CD14-positive monocyte (primary cell): ENCODE measurements at regions not wholly inside any gene's neighbourhood (a gene's known extent, or its start where the extent isn't known, plus 50 kb on each side); places are given as distances from the start of the nearest gene placed in this dataset.

Experiments
- DNase-seq, 3 donors: peaks; one replicate each; pipeline ENCODE4 v3.0.0-alpha.2; 2011 to 2022
- H2AFZ ChIP-seq: 2 replicates; pipeline ENCODE4 v1.6.0; 2012; ENCODE audit warnings: mild to moderate bottlenecking, low read depth, low read length, inconsistent platforms; ENCODE audit not compliant: insufficient read depth, poor library complexity, severe bottlenecking
- H3K27ac ChIP-seq, 2 donors: 1 replicate in 1 of 2; 2 replicates in 1 of 2; pipeline ENCODE4 v1.5.1; 2012 to 2013; ENCODE audit warnings: low read length in 2 of 2, control low read depth in 1 of 2, inconsistent platforms in 1 of 2, low read depth in 1 of 2, mild to moderate bottlenecking in 1 of 2
- H3K27me3 ChIP-seq, 2 donors: one replicate each; pipeline versions ENCODE4 v1.6.0 to v1.6.1; 2011 to 2013; ENCODE audit warnings: low read length in 2 of 2; ENCODE audit not compliant: control insufficient read depth in 2 of 2, insufficient read depth in 2 of 2
- H3K36me3 ChIP-seq, 2 donors: replicated peaks in 1 of 2; 1 replicate in 1 of 2; 2 replicates in 1 of 2; pipeline versions ENCODE4 v1.5.1 to v1.6.1; 2012 to 2013; ENCODE audit warnings: low read length in 2 of 2, control low read depth in 1 of 2, inconsistent platforms in 1 of 2, mild to moderate bottlenecking in 1 of 2; ENCODE audit not compliant: insufficient read depth in 2 of 2, control insufficient read depth in 1 of 2
- H3K4me1 ChIP-seq, 2 donors: 1 replicate in 1 of 2; 2 replicates in 1 of 2; pipeline versions ENCODE4 v1.5.1 to v1.6.1; 2012 to 2013; ENCODE audit warnings: low read length in 2 of 2, control low read depth in 1 of 2, inconsistent platforms in 1 of 2, mild to moderate bottlenecking in 1 of 2, moderate library complexity in 1 of 2; ENCODE audit not compliant: insufficient read depth in 2 of 2, control insufficient read depth in 1 of 2
- H3K4me2 ChIP-seq: replicated peaks from 2 replicates; pipeline ENCODE3; 2012; ENCODE audit warnings: low read length, moderate library complexity, mild to moderate bottlenecking; ENCODE audit not compliant: poor library complexity, severe bottlenecking; ENCODE audit errors: extremely low read depth
- H3K4me3 ChIP-seq, 3 experiments: fragments of 200-600 bp in 1 of 3; sonication (generic) in 1 of 3; replicated peaks in 1 of 3; 1 replicate in 2 of 3; 2 replicates in 1 of 3; pipeline ENCODE4 v1.5.1; 2011 to 2013; ENCODE audit warnings: low read length in 3 of 3, mild to moderate bottlenecking in 3 of 3, control low read depth in 2 of 3, low read depth in 2 of 3, inconsistent platforms in 1 of 3, moderate library complexity in 1 of 3
- H3K79me2 ChIP-seq: 2 replicates; pipeline ENCODE4 v1.6.0; 2012; ENCODE audit warnings: mild to moderate bottlenecking, control low read depth, inconsistent platforms, low read length, moderate library complexity; ENCODE audit not compliant: insufficient read depth
- H3K9ac ChIP-seq: 2 replicates; pipeline ENCODE4 v1.6.0; 2017; ENCODE audit warnings: low read length, mild to moderate bottlenecking; ENCODE audit not compliant: insufficient read depth, poor library complexity, severe bottlenecking
- H3K9me3 ChIP-seq, 2 donors: replicated peaks in 1 of 2; 1 replicate in 1 of 2; 2 replicates in 1 of 2; pipeline versions ENCODE4 v1.5.1 to v1.6.1; 2012 to 2013; ENCODE audit warnings: low read length in 2 of 2, control low read depth in 1 of 2; ENCODE audit not compliant: control insufficient read depth in 1 of 2, insufficient read depth in 1 of 2
- H4K20me1 ChIP-seq: 2 replicates; pipeline ENCODE4 v1.6.0; 2012; ENCODE audit warnings: mild to moderate bottlenecking, low read length, control low read depth, moderate library complexity; ENCODE audit not compliant: insufficient read depth
- H3K27ac Mint-ChIP-seq, 7 donors: one replicate each; pipeline ENCODE4 v1.8.0; 2020; ENCODE audit warnings: mild to moderate bottlenecking in 7 of 7, mixed read lengths in 7 of 7, moderate library complexity in 6 of 7, inconsistent platforms in 2 of 7
- H3K27me3 Mint-ChIP-seq, 3 donors: one replicate each; pipeline ENCODE4 v1.8.0; 2021 to 2022; ENCODE audit warnings: low read depth in 3 of 3, mild to moderate bottlenecking in 3 of 3, mixed read lengths in 3 of 3, moderate library complexity in 3 of 3, inconsistent platforms in 1 of 3
- H3K36me3 Mint-ChIP-seq, 2 donors: one replicate each; pipeline ENCODE4 v1.8.0; 2020; ENCODE audit warnings: mixed read lengths in 2 of 2, inconsistent platforms in 1 of 2, mild to moderate bottlenecking in 1 of 2
- H3K4me1 Mint-ChIP-seq: one replicate; pipeline ENCODE4 v1.8.0; 2020; ENCODE audit warnings: mild to moderate bottlenecking, mixed read lengths
- H3K4me3 Mint-ChIP-seq, 2 donors: one replicate each; pipeline ENCODE4 v1.8.0; 2020; ENCODE audit warnings: mild to moderate bottlenecking in 2 of 2, mixed read lengths in 2 of 2, moderate library complexity in 1 of 2
- H3K9me3 Mint-ChIP-seq, 7 donors: one replicate each; pipeline ENCODE4 v1.8.0; 2020 to 2022; ENCODE audit warnings: mixed read lengths in 7 of 7, mild to moderate bottlenecking in 6 of 7, moderate library complexity in 6 of 7, inconsistent platforms in 2 of 7
- WGBS: methylation state at CpG from one replicate; pipeline ENCODE4 v1.1.5; 2013; ENCODE audit warnings: missing lambda C conversion rate; ENCODE audit not compliant: insufficient coverage; 5-methylcytosine and 5-hydroxymethylcytosine counted together
- intact Hi-C, 2 donors: fragments of 100-400 bp; cut with micrococcal nuclease; formaldehyde crosslinking; loops; one replicate each; pipeline versions ENCODE4 v1.15.0 to v1.15.1; 2023
- TF ChIP-seq, protein P1 (sequence below): fragments of 200-600 bp; IDR thresholded peaks from one replicate; pipeline ENCODE4 v1.8.0; 2022; ENCODE audit warnings: antibody characterized with exemption, mild to moderate bottlenecking

GRCh38 chr15:29337156-29337959, 67.7 kb upstream of the NSMCE3 start:
- WGBS, result no CpG with 5 or more reads among the region's 6 CpGs
- peaks cover 0 to 9% (median 1%) of the 10 kb centered on the region in 7 donors for H3K9me3 Mint-ChIP-seq
- H2AFZ ChIP-seq, result no peak overlapping the region

DNA sequence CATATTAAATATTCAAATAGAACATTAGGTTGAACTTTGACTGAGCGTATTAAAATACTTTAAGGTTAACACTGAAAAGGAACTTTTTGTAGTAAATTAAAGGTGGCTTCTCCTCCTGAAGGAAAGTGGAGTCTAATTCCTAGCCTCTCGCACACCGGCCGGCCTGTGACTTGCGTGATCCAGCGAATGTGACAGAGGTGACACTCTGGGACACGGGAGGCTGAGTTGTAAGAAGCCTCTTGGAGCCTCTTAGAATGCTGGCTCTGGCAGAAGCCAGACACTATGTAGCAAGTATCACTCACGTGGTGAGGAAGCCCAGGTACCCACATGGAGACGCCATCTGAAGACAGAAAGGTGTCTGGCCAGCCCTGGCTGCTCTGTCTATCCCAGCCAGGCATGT, 64.9 kb upstream of the NSMCE3 start:
- H3K9me3 Mint-ChIP-seq, result peaks cover 0 to 9% (median 2%) of the 10 kb centered on the region in 7 donors
- Histone ChIP-seq H3K27me3 (no peaks in the 10 kb centered on the region), H3K4me2 (no peak overlapping the region), H3K4me3 (no peak overlapping the region), H2AFZ (no peak overlapping the region), H3K9me3 (no peaks in the 10 kb centered on the region), H3K36me3 (no peaks in the 10 kb centered on the region), H3K27ac (no peak overlapping the region), H3K4me1 (no peaks in the 10 kb centered on the region), H3K79me2 (no peaks in the 10 kb centered on the region), H3K9ac (no peak overlapping the region), H4K20me1 (no peaks in the 10 kb centered on the region)
- no peak overlapping the region for H3K4me3 Mint-ChIP-seq
- H3K27ac Mint-ChIP-seq, result no peak overlapping the region
- TF ChIP-seq, protein P1, sequence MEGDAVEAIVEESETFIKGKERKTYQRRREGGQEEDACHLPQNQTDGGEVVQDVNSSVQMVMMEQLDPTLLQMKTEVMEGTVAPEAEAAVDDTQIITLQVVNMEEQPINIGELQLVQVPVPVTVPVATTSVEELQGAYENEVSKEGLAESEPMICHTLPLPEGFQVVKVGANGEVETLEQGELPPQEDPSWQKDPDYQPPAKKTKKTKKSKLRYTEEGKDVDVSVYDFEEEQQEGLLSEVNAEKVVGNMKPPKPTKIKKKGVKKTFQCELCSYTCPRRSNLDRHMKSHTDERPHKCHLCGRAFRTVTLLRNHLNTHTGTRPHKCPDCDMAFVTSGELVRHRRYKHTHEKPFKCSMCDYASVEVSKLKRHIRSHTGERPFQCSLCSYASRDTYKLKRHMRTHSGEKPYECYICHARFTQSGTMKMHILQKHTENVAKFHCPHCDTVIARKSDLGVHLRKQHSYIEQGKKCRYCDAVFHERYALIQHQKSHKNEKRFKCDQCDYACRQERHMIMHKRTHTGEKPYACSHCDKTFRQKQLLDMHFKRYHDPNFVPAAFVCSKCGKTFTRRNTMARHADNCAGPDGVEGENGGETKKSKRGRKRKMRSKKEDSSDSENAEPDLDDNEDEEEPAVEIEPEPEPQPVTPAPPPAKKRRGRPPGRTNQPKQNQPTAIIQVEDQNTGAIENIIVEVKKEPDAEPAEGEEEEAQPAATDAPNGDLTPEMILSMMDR, result no peak
- no peaks in the 10 kb centered on the region for H3K4me1 Mint-ChIP-seq
- peaks cover 0 to 2% (median 2%) of the 10 kb centered on the region in 3 donors for H3K27me3 Mint-ChIP-seq
- DNase-seq, result no peak
- H3K36me3 Mint-ChIP-seq, result no peaks in the 10 kb centered on the region
- intact Hi-C loops, result no loop called here
- WGBS, result 96% methylated on average over 8 of the region's 9 CpGs

More at GRCh38 chr15:29337156-29337959, 67.7 kb upstream of the NSMCE3 start:
- Mint-ChIP-seq H3K4me3 (no peak overlapping the region), H3K4me1 (no peaks in the 10 kb centered on the region), H3K36me3 (no peaks in the 10 kb centered on the region), H3K27me3 (peaks cover 0 to 2% (median 2%) of the 10 kb centered on the region in 3 donors), H3K27ac (no peak overlapping the region)
- H3K9ac ChIP-seq, result no peak overlapping the region
- TF ChIP-seq, protein P1, result no peak
- no peak for DNase-seq
- intact Hi-C loops, result no loop called here
- H3K27ac ChIP-seq, result no peak overlapping the region
- no peaks in the 10 kb centered on the region for H3K4me1 ChIP-seq
- H3K9me3 ChIP-seq, result no peaks in the 10 kb centered on the region
- no peaks in the 10 kb centered on the region for H4K20me1 ChIP-seq
- no peaks in the 10 kb centered on the region for H3K36me3 ChIP-seq
- no peaks in the 10 kb centered on the region for H3K27me3 ChIP-seq
- no peaks in the 10 kb centered on the region for H3K79me2 ChIP-seq
- H3K4me3 ChIP-seq, result no peak overlapping the region
- H3K4me2 ChIP-seq, result no peak overlapping the region
